ENCODE measurements at regions not wholly inside any gene's neighbourhood (a gene's known extent, or its start where the extent isn't known, plus 50 kb on each side); places are given as distances from the start of the nearest gene placed in this dataset.

GRCh38 chr2:8607606-8608005 lies 74.2 kb upstream of the ID2 start:
- Histone ChIP-seq H3K9me3 (ENCODE audit: control insufficient read depth, insufficient read depth, low read depth, low read length) (no peaks in the 10 kb centered on the region), H3K36me3 (ENCODE audit: control insufficient read depth in 2 of 2, insufficient read depth in 1 of 2, low read length in 2 of 2) (no peaks in the 10 kb centered on the region), H3K4me3 (ENCODE audit: low read depth, low read length) (no peak overlapping the region), H3K4me1 (ENCODE audit: control insufficient read depth, insufficient read depth, low read length) (no peaks in the 10 kb centered on the region), H3K27ac (ENCODE audit: extremely low read depth, low read depth, low read length) (no peak overlapping the region)
- ChIA-PET CTCF (no interaction called here), POLR2A (no interaction called here)
- no peak for TF ChIP-seq ZNF394 (tag by site-specific recombination; IDR thresholded peaks at IDR 0.05; ENCODE audit: borderline replicate concordance)
- no peak for TF ChIP-seq ZNF558 (tag by site-specific recombination; IDR thresholded peaks at IDR 0.05)
- no peak for TF ChIP-seq PRDM1 (tag by site-specific recombination; IDR thresholded peaks at IDR 0.05)
- TF ChIP-seq ZNF548 (tag by site-specific recombination; IDR thresholded peaks at IDR 0.05): no peak
- no peak for TF ChIP-seq ZNF560 (tag by site-specific recombination; IDR thresholded peaks at IDR 0.05; ENCODE audit: borderline replicate concordance)
- TF ChIP-seq FEZF1 (tag by site-specific recombination; IDR thresholded peaks at IDR 0.05): no peak
- TF ChIP-seq, protein P1, sequence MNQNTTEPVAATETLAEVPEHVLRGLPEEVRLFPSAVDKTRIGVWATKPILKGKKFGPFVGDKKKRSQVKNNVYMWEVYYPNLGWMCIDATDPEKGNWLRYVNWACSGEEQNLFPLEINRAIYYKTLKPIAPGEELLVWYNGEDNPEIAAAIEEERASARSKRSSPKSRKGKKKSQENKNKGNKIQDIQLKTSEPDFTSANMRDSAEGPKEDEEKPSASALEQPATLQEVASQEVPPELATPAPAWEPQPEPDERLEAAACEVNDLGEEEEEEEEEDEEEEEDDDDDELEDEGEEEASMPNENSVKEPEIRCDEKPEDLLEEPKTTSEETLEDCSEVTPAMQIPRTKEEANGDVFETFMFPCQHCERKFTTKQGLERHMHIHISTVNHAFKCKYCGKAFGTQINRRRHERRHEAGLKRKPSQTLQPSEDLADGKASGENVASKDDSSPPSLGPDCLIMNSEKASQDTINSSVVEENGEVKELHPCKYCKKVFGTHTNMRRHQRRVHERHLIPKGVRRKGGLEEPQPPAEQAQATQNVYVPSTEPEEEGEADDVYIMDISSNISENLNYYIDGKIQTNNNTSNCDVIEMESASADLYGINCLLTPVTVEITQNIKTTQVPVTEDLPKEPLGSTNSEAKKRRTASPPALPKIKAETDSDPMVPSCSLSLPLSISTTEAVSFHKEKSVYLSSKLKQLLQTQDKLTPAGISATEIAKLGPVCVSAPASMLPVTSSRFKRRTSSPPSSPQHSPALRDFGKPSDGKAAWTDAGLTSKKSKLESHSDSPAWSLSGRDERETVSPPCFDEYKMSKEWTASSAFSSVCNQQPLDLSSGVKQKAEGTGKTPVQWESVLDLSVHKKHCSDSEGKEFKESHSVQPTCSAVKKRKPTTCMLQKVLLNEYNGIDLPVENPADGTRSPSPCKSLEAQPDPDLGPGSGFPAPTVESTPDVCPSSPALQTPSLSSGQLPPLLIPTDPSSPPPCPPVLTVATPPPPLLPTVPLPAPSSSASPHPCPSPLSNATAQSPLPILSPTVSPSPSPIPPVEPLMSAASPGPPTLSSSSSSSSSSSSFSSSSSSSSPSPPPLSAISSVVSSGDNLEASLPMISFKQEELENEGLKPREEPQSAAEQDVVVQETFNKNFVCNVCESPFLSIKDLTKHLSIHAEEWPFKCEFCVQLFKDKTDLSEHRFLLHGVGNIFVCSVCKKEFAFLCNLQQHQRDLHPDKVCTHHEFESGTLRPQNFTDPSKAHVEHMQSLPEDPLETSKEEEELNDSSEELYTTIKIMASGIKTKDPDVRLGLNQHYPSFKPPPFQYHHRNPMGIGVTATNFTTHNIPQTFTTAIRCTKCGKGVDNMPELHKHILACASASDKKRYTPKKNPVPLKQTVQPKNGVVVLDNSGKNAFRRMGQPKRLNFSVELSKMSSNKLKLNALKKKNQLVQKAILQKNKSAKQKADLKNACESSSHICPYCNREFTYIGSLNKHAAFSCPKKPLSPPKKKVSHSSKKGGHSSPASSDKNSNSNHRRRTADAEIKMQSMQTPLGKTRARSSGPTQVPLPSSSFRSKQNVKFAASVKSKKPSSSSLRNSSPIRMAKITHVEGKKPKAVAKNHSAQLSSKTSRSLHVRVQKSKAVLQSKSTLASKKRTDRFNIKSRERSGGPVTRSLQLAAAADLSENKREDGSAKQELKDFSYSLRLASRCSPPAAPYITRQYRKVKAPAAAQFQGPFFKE (tag by site-specific recombination; IDR thresholded peaks at IDR 0.05; ENCODE audit: borderline replicate concordance): no peak
- TF ChIP-seq, protein P2, sequence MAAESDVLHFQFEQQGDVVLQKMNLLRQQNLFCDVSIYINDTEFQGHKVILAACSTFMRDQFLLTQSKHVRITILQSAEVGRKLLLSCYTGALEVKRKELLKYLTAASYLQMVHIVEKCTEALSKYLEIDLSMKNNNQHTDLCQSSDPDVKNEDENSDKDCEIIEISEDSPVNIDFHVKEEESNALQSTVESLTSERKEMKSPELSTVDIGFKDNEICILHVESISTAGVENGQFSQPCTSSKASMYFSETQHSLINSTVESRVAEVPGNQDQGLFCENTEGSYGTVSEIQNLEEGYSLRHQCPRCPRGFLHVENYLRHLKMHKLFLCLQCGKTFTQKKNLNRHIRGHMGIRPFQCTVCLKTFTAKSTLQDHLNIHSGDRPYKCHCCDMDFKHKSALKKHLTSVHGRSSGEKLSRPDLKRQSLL (tag by site-specific recombination; IDR thresholded peaks at IDR 0.05): no peak
- no peak for TF ChIP-seq ZBTB49 (tag by site-specific recombination; IDR thresholded peaks at IDR 0.05; ENCODE audit: low read depth)
- TF ChIP-seq ZNF830 (tag by site-specific recombination; IDR thresholded peaks at IDR 0.05; ENCODE audit: low read depth): no peak
- no peak for TF ChIP-seq ZNF624 (tag by site-specific recombination; IDR thresholded peaks at IDR 0.05)
- TF ChIP-seq ZNF510 (tag by site-specific recombination; IDR thresholded peaks at IDR 0.05; ENCODE audit: insufficient replicate concordance): no peak
- no peak for TF ChIP-seq ZNF660 (tag by site-specific recombination; IDR thresholded peaks at IDR 0.05)
- no peak for TF ChIP-seq ZNF366 (tag by site-specific recombination; conservative IDR thresholded peaks at IDR 0.05)

GRCh38 chr2:8608411-8608954 lies 73.4 kb upstream of the ID2 start:
- no peaks in the 10 kb centered on the region for H3K9me3 ChIP-seq (ENCODE audit: control insufficient read depth, insufficient read depth, low read depth, low read length)
- POLR2A ChIA-PET: no interaction called here
- no peaks in the 10 kb centered on the region for H3K36me3 ChIP-seq (ENCODE audit: control insufficient read depth in 2 of 2, insufficient read depth in 1 of 2, low read length in 2 of 2)
- TF ChIP-seq ZNF548 (tag by site-specific recombination; IDR thresholded peaks at IDR 0.05) (no peak), HOXC10 (CRISPR knock-in tag; IDR thresholded peaks at IDR 0.05) (no peak), MZF1 (tag by site-specific recombination; IDR thresholded peaks at IDR 0.05; ENCODE audit: borderline replicate concordance) (no peak), ZNF777 (tag by site-specific recombination; IDR thresholded peaks at IDR 0.05; ENCODE audit: borderline replicate concordance) (no peak), YY2 (tag by site-specific recombination; IDR thresholded peaks at IDR 0.05) (no peak), REPIN1 (tag by site-specific recombination; IDR thresholded peaks at IDR 0.05; ENCODE audit: low read depth) (no peak), ZNF791 (tag by site-specific recombination; IDR thresholded peaks at IDR 0.05) (no peak), ZNF274 (IDR thresholded peaks at IDR 0.05; ENCODE audit: low read length) (no peak), ZNF274 (tag by site-specific recombination; IDR thresholded peaks at IDR 0.05; ENCODE audit: borderline replicate concordance) (no peak), ZNF211 (tag by site-specific recombination; IDR thresholded peaks at IDR 0.05; ENCODE audit: low read depth) (no peak), ZNF433 (tag by site-specific recombination; IDR thresholded peaks at IDR 0.05; ENCODE audit: low read depth) (no peak), ZNF830 (tag by site-specific recombination; IDR thresholded peaks at IDR 0.05; ENCODE audit: low read depth) (no peak)
- TF ChIP-seq, protein P3, sequence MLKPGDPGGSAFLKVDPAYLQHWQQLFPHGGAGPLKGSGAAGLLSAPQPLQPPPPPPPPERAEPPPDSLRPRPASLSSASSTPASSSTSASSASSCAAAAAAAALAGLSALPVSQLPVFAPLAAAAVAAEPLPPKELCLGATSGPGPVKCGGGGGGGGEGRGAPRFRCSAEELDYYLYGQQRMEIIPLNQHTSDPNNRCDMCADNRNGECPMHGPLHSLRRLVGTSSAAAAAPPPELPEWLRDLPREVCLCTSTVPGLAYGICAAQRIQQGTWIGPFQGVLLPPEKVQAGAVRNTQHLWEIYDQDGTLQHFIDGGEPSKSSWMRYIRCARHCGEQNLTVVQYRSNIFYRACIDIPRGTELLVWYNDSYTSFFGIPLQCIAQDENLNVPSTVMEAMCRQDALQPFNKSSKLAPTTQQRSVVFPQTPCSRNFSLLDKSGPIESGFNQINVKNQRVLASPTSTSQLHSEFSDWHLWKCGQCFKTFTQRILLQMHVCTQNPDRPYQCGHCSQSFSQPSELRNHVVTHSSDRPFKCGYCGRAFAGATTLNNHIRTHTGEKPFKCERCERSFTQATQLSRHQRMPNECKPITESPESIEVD (tag by site-specific recombination; IDR thresholded peaks at IDR 0.05): no peak

More at GRCh38 chr2:8608411-8608954, 73.4 kb upstream of the ID2 start:
- Histone ChIP-seq H3K27ac (ENCODE audit: extremely low read depth, low read depth, low read length) (no peak overlapping the region), H3K4me1 (ENCODE audit: control insufficient read depth, insufficient read depth, low read length) (no peaks in the 10 kb centered on the region), H3K4me3 (ENCODE audit: low read depth, low read length) (no peak overlapping the region)
- CTCF ChIA-PET: no interaction called here
